ENCODE measurements at regions not wholly inside any gene's neighbourhood (a gene's known extent, or its start where the extent isn't known, plus 50 kb on each side); places are given as distances from the start of the nearest gene placed in this dataset.

GRCh38 chr14:23899788-23900187, 53.8 kb upstream of the DHRS4 start:
- H3K4me3 ChIP-seq (ENCODE audit: low read depth, low read length), result no peak overlapping the region
- TF ChIP-seq, protein P1, sequence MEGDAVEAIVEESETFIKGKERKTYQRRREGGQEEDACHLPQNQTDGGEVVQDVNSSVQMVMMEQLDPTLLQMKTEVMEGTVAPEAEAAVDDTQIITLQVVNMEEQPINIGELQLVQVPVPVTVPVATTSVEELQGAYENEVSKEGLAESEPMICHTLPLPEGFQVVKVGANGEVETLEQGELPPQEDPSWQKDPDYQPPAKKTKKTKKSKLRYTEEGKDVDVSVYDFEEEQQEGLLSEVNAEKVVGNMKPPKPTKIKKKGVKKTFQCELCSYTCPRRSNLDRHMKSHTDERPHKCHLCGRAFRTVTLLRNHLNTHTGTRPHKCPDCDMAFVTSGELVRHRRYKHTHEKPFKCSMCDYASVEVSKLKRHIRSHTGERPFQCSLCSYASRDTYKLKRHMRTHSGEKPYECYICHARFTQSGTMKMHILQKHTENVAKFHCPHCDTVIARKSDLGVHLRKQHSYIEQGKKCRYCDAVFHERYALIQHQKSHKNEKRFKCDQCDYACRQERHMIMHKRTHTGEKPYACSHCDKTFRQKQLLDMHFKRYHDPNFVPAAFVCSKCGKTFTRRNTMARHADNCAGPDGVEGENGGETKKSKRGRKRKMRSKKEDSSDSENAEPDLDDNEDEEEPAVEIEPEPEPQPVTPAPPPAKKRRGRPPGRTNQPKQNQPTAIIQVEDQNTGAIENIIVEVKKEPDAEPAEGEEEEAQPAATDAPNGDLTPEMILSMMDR (IDR thresholded peaks at IDR 0.05; ENCODE audit: low read depth, low read length), result no peak

GRCh38 chr14:23903442-23903841, 50.1 kb upstream of the DHRS4 start:
- no peak overlapping the region for H3K4me3 ChIP-seq (ENCODE audit: low read depth, low read length)
- no peak for DNase-seq (ENCODE audit: low read depth, low spot score)
- in situ Hi-C loops (cut with HindIII; ENCODE audit: low sequenced_read_pairs), result no loop called here
- TF ChIP-seq, protein P1 (IDR thresholded peaks at IDR 0.05; ENCODE audit: low read depth, low read length), result no peak

More at GRCh38 chr14:23899788-23900187, 53.8 kb upstream of the DHRS4 start:
- DNase-seq (ENCODE audit: low read depth, low spot score), result no peak
- in situ Hi-C loops (cut with HindIII; ENCODE audit: low sequenced_read_pairs), result no loop called here

Data from astrocyte of the spinal cord (primary cell).